ENCODE measurements at regions not wholly inside any gene's neighbourhood (a gene's known extent, or its start where the extent isn't known, plus 50 kb on each side); places are given as distances from the start of the nearest gene placed in this dataset.
A peak's percentile ranks its signal among the peaks of the same experiment; 100 is the strongest.

DNA sequence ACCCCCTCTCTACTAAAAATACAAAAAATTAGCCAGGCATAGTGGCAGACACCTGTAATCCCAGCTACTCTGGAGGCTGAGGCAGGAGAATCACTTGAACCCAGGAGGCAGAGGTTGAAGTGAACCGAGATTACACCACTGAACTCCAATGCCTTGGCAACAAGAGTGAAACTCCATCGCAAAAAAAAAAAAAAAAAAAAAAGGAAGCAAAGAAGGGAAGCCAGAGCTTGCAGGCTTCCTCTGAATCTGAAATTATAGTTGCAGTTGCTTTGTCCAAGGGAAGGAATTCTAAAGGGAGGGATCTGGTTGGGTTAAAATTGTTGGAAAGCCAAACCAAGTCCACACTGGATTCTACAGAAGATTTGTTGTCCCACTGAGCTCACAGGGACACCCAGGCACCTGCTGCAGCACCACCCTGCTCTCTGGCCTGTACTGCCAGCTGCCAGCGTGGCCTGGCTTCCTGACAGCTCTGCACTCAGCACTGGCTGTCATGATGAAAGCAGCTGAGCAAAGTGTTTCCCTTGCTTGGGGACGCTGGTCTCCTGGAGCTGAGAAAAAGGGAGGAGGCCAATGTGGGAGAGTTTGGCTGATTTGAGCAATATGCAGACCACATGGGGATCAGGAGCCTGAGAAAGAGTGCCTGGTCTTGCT is 88.8 kb upstream of the HES1 start:
- no peaks in the 10 kb centered on the region for H3K79me2 ChIP-seq (ENCODE audit: insufficient read depth, low read length)
- H3K27me3 ChIP-seq (ENCODE audit: insufficient read depth, low read length, poor library complexity, severe bottlenecking): no peaks in the 10 kb centered on the region
- no peaks in the 10 kb centered on the region for H3K9me2 ChIP-seq (replicated peaks; ENCODE audit: low read depth, low read length)
- peak overlapping the region; percentile 62 for H3K4me2 ChIP-seq (ENCODE audit: low read depth, low read length, poor library complexity, severe bottlenecking)
- H2AFZ ChIP-seq (ENCODE audit: low read length): peak overlapping the region; percentile 65
- H3F3A ChIP-seq (ENCODE audit: low read depth): no peaks in the 10 kb centered on the region
- no peaks in the 10 kb centered on the region for H4K20me1 ChIP-seq (ENCODE audit: insufficient read depth, low read length, poor library complexity, severe bottlenecking)
- H3K4me3 ChIP-seq (ENCODE audit: low read length, poor library complexity, severe bottlenecking): no peak overlapping the region
- peaks cover 19% of the 10 kb centered on the region; the same call in 1 of the 2 replicates for H3K9me3 ChIP-seq (ENCODE audit: insufficient read depth, low read depth, low read length)
- H3K4me1 ChIP-seq (ENCODE audit: insufficient read depth, low read length, poor library complexity, severe bottlenecking): peaks cover 37% of the 10 kb centered on the region
- TF ChIP-seq, protein P1, sequence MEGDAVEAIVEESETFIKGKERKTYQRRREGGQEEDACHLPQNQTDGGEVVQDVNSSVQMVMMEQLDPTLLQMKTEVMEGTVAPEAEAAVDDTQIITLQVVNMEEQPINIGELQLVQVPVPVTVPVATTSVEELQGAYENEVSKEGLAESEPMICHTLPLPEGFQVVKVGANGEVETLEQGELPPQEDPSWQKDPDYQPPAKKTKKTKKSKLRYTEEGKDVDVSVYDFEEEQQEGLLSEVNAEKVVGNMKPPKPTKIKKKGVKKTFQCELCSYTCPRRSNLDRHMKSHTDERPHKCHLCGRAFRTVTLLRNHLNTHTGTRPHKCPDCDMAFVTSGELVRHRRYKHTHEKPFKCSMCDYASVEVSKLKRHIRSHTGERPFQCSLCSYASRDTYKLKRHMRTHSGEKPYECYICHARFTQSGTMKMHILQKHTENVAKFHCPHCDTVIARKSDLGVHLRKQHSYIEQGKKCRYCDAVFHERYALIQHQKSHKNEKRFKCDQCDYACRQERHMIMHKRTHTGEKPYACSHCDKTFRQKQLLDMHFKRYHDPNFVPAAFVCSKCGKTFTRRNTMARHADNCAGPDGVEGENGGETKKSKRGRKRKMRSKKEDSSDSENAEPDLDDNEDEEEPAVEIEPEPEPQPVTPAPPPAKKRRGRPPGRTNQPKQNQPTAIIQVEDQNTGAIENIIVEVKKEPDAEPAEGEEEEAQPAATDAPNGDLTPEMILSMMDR (conservative IDR thresholded peaks at IDR 0.05; ENCODE audit: low read length): no peak
- TF ChIP-seq EZH2phosphoT487 (IDR thresholded peaks at IDR 0.05; ENCODE audit: borderline replicate concordance): no peak
- peak overlapping the region; percentile 39 for H3K9ac ChIP-seq (ENCODE audit: low read depth, low read length, poor library complexity, severe bottlenecking)
- no peaks in the 10 kb centered on the region for H3K36me3 ChIP-seq (ENCODE audit: insufficient read depth, low read length)

DNA sequence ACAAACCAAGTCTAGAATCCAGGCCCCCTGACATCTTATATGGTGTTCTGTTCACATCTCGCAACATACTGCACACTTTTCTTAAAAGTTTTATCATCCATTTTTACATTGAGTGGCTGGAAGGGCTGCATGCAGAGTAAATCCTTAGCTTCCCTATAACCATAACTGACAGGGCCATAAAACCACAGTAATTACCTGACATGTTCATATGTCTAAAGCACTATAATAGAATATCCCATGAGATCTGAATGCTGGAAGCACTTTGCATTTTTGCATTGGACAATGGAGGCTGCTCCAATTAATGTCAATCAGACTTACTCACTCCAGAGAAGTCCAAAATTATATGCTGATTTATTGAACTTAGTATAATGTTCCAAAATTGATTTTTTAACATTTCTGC is 86.6 kb upstream of the HES1 start:
- Histone ChIP-seq H3K36me3 (ENCODE audit: insufficient read depth, low read length) (no peaks in the 10 kb centered on the region), H3K79me2 (ENCODE audit: insufficient read depth, low read length) (no peaks in the 10 kb centered on the region), H3K4me1 (ENCODE audit: insufficient read depth, low read length, poor library complexity, severe bottlenecking) (peaks cover 28% of the 10 kb centered on the region), H3K4me2 (ENCODE audit: low read depth, low read length, poor library complexity, severe bottlenecking) (no peak overlapping the region), H3K9ac (ENCODE audit: low read depth, low read length, poor library complexity, severe bottlenecking) (no peak overlapping the region), H3K9me3 (ENCODE audit: insufficient read depth, low read depth, low read length) (peaks cover 19% of the 10 kb centered on the region; the same call in 1 of the 2 replicates), H3K9me2 (replicated peaks; ENCODE audit: low read depth, low read length) (no peaks in the 10 kb centered on the region), H4K20me1 (ENCODE audit: insufficient read depth, low read length, poor library complexity, severe bottlenecking) (no peaks in the 10 kb centered on the region), H3K4me3 (ENCODE audit: low read length, poor library complexity, severe bottlenecking) (no peak overlapping the region), H3F3A (ENCODE audit: low read depth) (no peaks in the 10 kb centered on the region), H3K27me3 (ENCODE audit: insufficient read depth, low read length, poor library complexity, severe bottlenecking) (no peaks in the 10 kb centered on the region), H2AFZ (ENCODE audit: low read length) (no peak overlapping the region)
- TF ChIP-seq, protein P1 (conservative IDR thresholded peaks at IDR 0.05; ENCODE audit: low read length): no peak
- no peak for TF ChIP-seq EZH2phosphoT487 (IDR thresholded peaks at IDR 0.05; ENCODE audit: borderline replicate concordance)

DNA sequence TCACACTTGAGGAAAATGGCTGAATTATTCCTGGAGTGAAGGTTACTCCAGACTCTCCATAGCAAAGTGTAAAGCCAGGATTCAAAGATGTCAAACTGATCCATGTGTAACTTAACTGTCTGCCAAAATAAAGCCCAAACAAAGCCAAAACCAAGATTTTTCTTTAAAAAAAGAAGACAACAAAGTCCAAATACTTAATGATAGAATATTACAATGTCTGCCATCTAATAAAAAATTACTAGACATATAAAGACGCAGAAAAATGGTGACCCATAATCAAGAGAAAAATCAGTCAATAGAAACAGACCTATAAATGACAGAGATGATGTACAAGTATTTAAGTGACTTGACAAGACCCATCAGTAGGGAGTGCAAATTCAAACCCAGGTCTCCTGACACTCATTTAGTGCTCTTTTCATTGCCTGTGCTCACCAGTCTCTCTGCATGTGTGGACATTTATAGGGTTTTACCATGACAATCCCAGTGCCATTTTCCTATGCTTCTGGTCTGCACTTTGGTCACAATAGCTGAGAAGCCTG is 85.1 kb upstream of the HES1 start:
- peaks cover 28% of the 10 kb centered on the region for H3K4me1 ChIP-seq (ENCODE audit: insufficient read depth, low read length, poor library complexity, severe bottlenecking)
- H3K4me3 ChIP-seq (ENCODE audit: low read length, poor library complexity, severe bottlenecking): no peak overlapping the region
- H3K9me2 ChIP-seq (replicated peaks; ENCODE audit: low read depth, low read length): no peaks in the 10 kb centered on the region
- H3K27me3 ChIP-seq (ENCODE audit: insufficient read depth, low read length, poor library complexity, severe bottlenecking): no peaks in the 10 kb centered on the region
- H2AFZ ChIP-seq (ENCODE audit: low read length): no peak overlapping the region
- TF ChIP-seq, protein P1 (conservative IDR thresholded peaks at IDR 0.05; ENCODE audit: low read length): no peak
- no peak for TF ChIP-seq EZH2phosphoT487 (IDR thresholded peaks at IDR 0.05; ENCODE audit: borderline replicate concordance)
- peaks cover 19% of the 10 kb centered on the region; the same call in 1 of the 2 replicates for H3K9me3 ChIP-seq (ENCODE audit: insufficient read depth, low read depth, low read length)
- no peak overlapping the region for H3K9ac ChIP-seq (ENCODE audit: low read depth, low read length, poor library complexity, severe bottlenecking)
- H3K36me3 ChIP-seq (ENCODE audit: insufficient read depth, low read length): no peaks in the 10 kb centered on the region
- no peaks in the 10 kb centered on the region for H4K20me1 ChIP-seq (ENCODE audit: insufficient read depth, low read length, poor library complexity, severe bottlenecking)
- no peaks in the 10 kb centered on the region for H3F3A ChIP-seq (ENCODE audit: low read depth)
- no peaks in the 10 kb centered on the region for H3K79me2 ChIP-seq (ENCODE audit: insufficient read depth, low read length)
- H3K4me2 ChIP-seq (ENCODE audit: low read depth, low read length, poor library complexity, severe bottlenecking): no peak overlapping the region
